ENCODE measurements at regions not wholly inside any gene's neighbourhood (a gene's known extent, or its start where the extent isn't known, plus 50 kb on each side); places are given as distances from the start of the nearest gene placed in this dataset.

DNA sequence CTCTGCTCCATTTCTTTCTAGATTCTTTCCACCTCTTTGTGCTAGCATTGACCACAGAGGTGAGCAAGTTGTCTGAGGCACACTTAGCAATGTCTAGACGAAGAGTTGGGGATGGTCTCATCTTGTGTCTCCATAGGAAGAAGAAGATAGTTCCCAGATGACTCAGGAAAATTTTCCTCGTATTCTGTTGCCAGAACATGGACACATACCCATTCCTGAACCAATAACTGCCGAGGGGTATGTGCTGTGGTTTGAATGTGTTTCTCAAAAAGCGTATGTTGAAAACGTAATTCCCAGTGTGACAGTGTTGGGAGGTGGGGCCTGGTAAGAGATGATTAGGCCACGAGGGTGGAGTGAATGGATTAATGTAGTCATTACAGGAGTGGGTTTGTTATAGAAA lies 107.5 kb upstream of the GALNT15 start:
- Histone ChIP-seq H3K9me3 (ENCODE audit: control insufficient read depth, insufficient read depth, low read length) (no peaks in the 10 kb centered on the region), H4K91ac (ENCODE audit: insufficient read depth, low read depth, low read length) (peak overlapping the region; percentile 98), H2BK15ac (ENCODE audit: low read depth, low read length) (peak overlapping the region; percentile 52), H3K56ac (ENCODE audit: extremely low read depth, insufficient read depth, low read length) (peak overlapping the region; percentile 90), H2BK20ac (ENCODE audit: low read depth, low read length) (peak overlapping the region; percentile 97), H4K5ac (ENCODE audit: low read depth, low read length) (peak overlapping the region; percentile 96), H2AK5ac (ENCODE audit: low read depth, low read length) (peak overlapping the region; percentile 94), H4K8ac (ENCODE audit: low read depth in 2 of 2, low read length in 2 of 2) (peak overlapping the region; percentile 74 to 93), H4K20me1 (ENCODE audit: insufficient read depth, low read length) (no peaks in the 10 kb centered on the region), H3K79me1 (ENCODE audit: low read depth in 1 of 2, low read length in 2 of 2) (peaks cover 4 to 36% of the 10 kb centered on the region in 2 experiments; a peak in 3 of 4 replicates), H3K14ac (replicated peaks; ENCODE audit: low read depth, low read length) (peak overlapping the region; percentile 94), H3K27me3 (ENCODE audit: control insufficient read depth, insufficient read depth, low read length) (no peaks in the 10 kb centered on the region), H3K4ac (ENCODE audit: low read depth, low read length) (peak overlapping the region; percentile 99), H3K36me3 (ENCODE audit: control insufficient read depth, insufficient read depth, low read length) (no peaks in the 10 kb centered on the region), H3K27ac (ENCODE audit: insufficient read depth, low read length) (peak overlapping the region; percentile 54), H2AFZ (replicated peaks; ENCODE audit: low read length, poor library complexity) (peak overlapping the region; percentile 66), H3K4me1 (ENCODE audit: control insufficient read depth, insufficient read depth, low read length) (peaks cover 33% of the 10 kb centered on the region), H3K4me3 (ENCODE audit: insufficient read depth, low read depth, low read length) (no peak overlapping the region), H2BK5ac (ENCODE audit: low read depth, low read length, poor library complexity, severe bottlenecking) (peak overlapping the region; percentile 98), H2AK9ac (replicated peaks; ENCODE audit: low read depth, low read length, poor library complexity) (peak overlapping the region; percentile 32), H2BK120ac (ENCODE audit: low read depth, low read length) (peak overlapping the region; percentile 95), H3K18ac (ENCODE audit: low read depth, low read length) (peak overlapping the region; percentile 92), H3K9ac (ENCODE audit: low read depth, low read length) (no peak overlapping the region; the same call in 1 of the 2 replicates), H3K9me1 (ENCODE audit: insufficient read depth, low read length) (peaks cover 37% of the 10 kb centered on the region), H3K23ac (ENCODE audit: low read depth, low read length) (peak overlapping the region; percentile 77), H3K4me2 (ENCODE audit: low read depth, low read length) (no peak overlapping the region; the same call in 1 of the 2 replicates)
- intact Hi-C loops (cut with micrococcal nuclease) (no loop called here), dilution Hi-C loops (cut with HindIII; ENCODE audit: low sequenced_read_pairs, unreplicated experiment) (no loop called here), in situ Hi-C loops (cut with MboI; ENCODE audit: low sequenced_read_pairs) (loop anchor here (25.0 kb wide), 1 partner anchor 430 kb away; no protein-coding TSS in a partner anchor)
- no TSS peak for BruUV-seq (replicated peaks)
- ChIA-PET POLR2A (ENCODE audit: unreplicated experiment) (interaction anchor here (0.6 kb wide), 1 partner anchor 211 kb away, joined by 3 read pairs; no protein-coding TSS in a partner anchor), CTCF (interaction anchor here (0.6 kb wide), 1 partner anchor 418 kb away, joined by 3 read pairs; no protein-coding TSS in a partner anchor)
- DNase-seq (peak; percentile 97), ATAC-seq (ENCODE audit: low read depth) (peak; percentile 19)
- TF ChIP-seq FOS (IDR thresholded peaks at IDR 0.05; ENCODE audit: low read depth, low read length) (peak; percentile 77), CEBPB (IDR thresholded peaks at IDR 0.05; ENCODE audit: low read depth, low read length) (peak; percentile 62; the same call in 1 of the 2 replicates), RAD21 (IDR thresholded peaks at IDR 0.05; ENCODE audit: low read length) (no peak), SMC3 (IDR thresholded peaks at IDR 0.05; ENCODE audit: low read depth, low read length) (peak; percentile 22; the same call in 1 of the 2 replicates), MAZ (IDR thresholded peaks at IDR 0.05; ENCODE audit: borderline replicate concordance, low read depth, low read length) (no peak), MAFK (IDR thresholded peaks at IDR 0.05; ENCODE audit: low read depth, low read length) (0 out of 2 replicates have a peak, but pooled peaks have one; percentile 3), NFE2L2 (IDR thresholded peaks at IDR 0.05; ENCODE audit: low read depth, low read length) (peak; percentile 72)
- TF ChIP-seq, protein P1, sequence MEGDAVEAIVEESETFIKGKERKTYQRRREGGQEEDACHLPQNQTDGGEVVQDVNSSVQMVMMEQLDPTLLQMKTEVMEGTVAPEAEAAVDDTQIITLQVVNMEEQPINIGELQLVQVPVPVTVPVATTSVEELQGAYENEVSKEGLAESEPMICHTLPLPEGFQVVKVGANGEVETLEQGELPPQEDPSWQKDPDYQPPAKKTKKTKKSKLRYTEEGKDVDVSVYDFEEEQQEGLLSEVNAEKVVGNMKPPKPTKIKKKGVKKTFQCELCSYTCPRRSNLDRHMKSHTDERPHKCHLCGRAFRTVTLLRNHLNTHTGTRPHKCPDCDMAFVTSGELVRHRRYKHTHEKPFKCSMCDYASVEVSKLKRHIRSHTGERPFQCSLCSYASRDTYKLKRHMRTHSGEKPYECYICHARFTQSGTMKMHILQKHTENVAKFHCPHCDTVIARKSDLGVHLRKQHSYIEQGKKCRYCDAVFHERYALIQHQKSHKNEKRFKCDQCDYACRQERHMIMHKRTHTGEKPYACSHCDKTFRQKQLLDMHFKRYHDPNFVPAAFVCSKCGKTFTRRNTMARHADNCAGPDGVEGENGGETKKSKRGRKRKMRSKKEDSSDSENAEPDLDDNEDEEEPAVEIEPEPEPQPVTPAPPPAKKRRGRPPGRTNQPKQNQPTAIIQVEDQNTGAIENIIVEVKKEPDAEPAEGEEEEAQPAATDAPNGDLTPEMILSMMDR (conservative IDR thresholded peaks at IDR 0.05; ENCODE audit: low read depth, low read length) = no peak
- TF ChIP-seq, protein P2, sequence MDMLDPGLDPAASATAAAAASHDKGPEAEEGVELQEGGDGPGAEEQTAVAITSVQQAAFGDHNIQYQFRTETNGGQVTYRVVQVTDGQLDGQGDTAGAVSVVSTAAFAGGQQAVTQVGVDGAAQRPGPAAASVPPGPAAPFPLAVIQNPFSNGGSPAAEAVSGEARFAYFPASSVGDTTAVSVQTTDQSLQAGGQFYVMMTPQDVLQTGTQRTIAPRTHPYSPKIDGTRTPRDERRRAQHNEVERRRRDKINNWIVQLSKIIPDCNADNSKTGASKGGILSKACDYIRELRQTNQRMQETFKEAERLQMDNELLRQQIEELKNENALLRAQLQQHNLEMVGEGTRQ (IDR thresholded peaks at IDR 0.05; ENCODE audit: low read depth, low read length) = no peak
- WGBS, 2 experiments (ENCODE audit: extremely low coverage in 2 of 2, insufficient read length in 1 of 2) = no CpG with 5 or more reads among the region's 6 CpGs

Data from IMR-90 (cell line).